Keratinocyte (primary cell): ENCODE measurements at regions not wholly inside any gene's neighbourhood (a gene's known extent, or its start where the extent isn't known, plus 50 kb on each side); places are given as distances from the start of the nearest gene placed in this dataset.

Source experiments
- DNase-seq: peaks from one replicate; pipeline ENCODE4 v3.0.0-alpha.2; 2011; ENCODE audit warnings: low read depth, missing footprints, low spot score
- FAIRE-seq: peaks from 2 replicates; lab custom pipeline; 2011; peaks lifted over from hg19 to GRCh38; lab: Jason Lieb, UNC
- H2AFZ ChIP-seq: 2 replicates; pipeline ENCODE4 v1.6.0; 2012; ENCODE audit warnings: low read length, control low read depth, inconsistent platforms; ENCODE audit not compliant: control insufficient read depth
- H3K27ac ChIP-seq: 2 replicates; pipeline ENCODE4 v1.5.1; 2011; ENCODE audit warnings: low read length; ENCODE audit not compliant: control insufficient read depth, insufficient read depth
- H3K27me3 ChIP-seq: 3 replicates; pipeline ENCODE4 v1.6.0; 2011; ENCODE audit warnings: low read length; ENCODE audit not compliant: control insufficient read depth, insufficient read depth; ENCODE audit errors: extremely low read depth
- H3K36me3 ChIP-seq, 2 experiments: 2 replicates in 1 of 2; 3 replicates in 1 of 2; pipeline ENCODE4 v1.5.1; 2011; ENCODE audit warnings: low read length in 2 of 2, mild to moderate bottlenecking in 1 of 2; ENCODE audit not compliant: control insufficient read depth in 2 of 2, insufficient read depth in 2 of 2; ENCODE audit errors: extremely low read depth in 1 of 2
- H3K4me1 ChIP-seq: 3 replicates; pipeline ENCODE4 v1.5.1; 2011; ENCODE audit warnings: low read length; ENCODE audit not compliant: control insufficient read depth, insufficient read depth; ENCODE audit errors: extremely low read depth
- H3K4me2 ChIP-seq: 3 replicates; pipeline ENCODE4 v1.6.0; 2011; ENCODE audit warnings: low read depth, low read length; ENCODE audit not compliant: control insufficient read depth, insufficient read depth; ENCODE audit errors: extremely low read depth
- H3K4me3 ChIP-seq, 3 experiments: fragments of 200-600 bp in 1 of 3; sonication (generic) in 1 of 3; 2 replicates in 2 of 3; 3 replicates in 1 of 3; pipeline ENCODE4 v1.5.1; 2011 to 2016; ENCODE audit warnings: low read length in 3 of 3, mild to moderate bottlenecking in 3 of 3, control low read depth in 2 of 3, inconsistent platforms in 1 of 3, low read depth in 1 of 3, mixed read lengths in 1 of 3, mixed run types in 1 of 3, moderate library complexity in 1 of 3; ENCODE audit not compliant: control insufficient read depth in 2 of 3, insufficient read depth in 2 of 3; ENCODE audit errors: extremely low read depth in 1 of 3
- H3K79me2 ChIP-seq: 2 replicates; pipeline ENCODE4 v1.6.0; 2012; ENCODE audit warnings: low read length; ENCODE audit not compliant: control insufficient read depth, insufficient read depth
- H3K9ac ChIP-seq: 3 replicates; pipeline ENCODE4 v1.6.0; 2011; ENCODE audit warnings: low read length; ENCODE audit not compliant: control insufficient read depth, insufficient read depth; ENCODE audit errors: extremely low read depth
- H3K9me1 ChIP-seq: 3 replicates; pipeline ENCODE4 v1.6.0; 2011; ENCODE audit warnings: low read length; ENCODE audit not compliant: control insufficient read depth, insufficient read depth; ENCODE audit errors: extremely low read depth
- H3K9me3 ChIP-seq: 2 replicates; pipeline ENCODE4 v1.5.1; 2012; ENCODE audit warnings: low read depth, low read length; ENCODE audit not compliant: control insufficient read depth
- H4K20me1 ChIP-seq: 3 replicates; pipeline ENCODE4 v1.6.0; 2011; ENCODE audit warnings: low read length; ENCODE audit not compliant: control insufficient read depth, insufficient read depth; ENCODE audit errors: extremely low read depth
- CTCF ChIP-seq, 3 experiments: IDR thresholded peaks in 1 of 3; conservative IDR thresholded peaks in 1 of 3; optimal IDR thresholded peaks in 1 of 3; 2 replicates in 2 of 3; 3 replicates in 1 of 3; pipeline versions ENCODE3 to v1.5.1; 2011; ENCODE audit warnings: low read length in 3 of 3, mild to moderate bottlenecking in 3 of 3, moderate library complexity in 2 of 3, control low read depth in 1 of 3, inconsistent platforms in 1 of 3; ENCODE audit not compliant: insufficient read depth in 2 of 3; ENCODE audit errors: extremely low read depth in 1 of 3
- EZH2 ChIP-seq: IDR thresholded peaks from one replicate; pipeline ENCODE4 v1.6.1; 2012; ENCODE audit warnings: inconsistent platforms, mild to moderate bottlenecking, low read length, moderate library complexity
- dilution Hi-C: fragments of 300-500 bp; cut with MboI; formaldehyde crosslinking; loops from one replicate; pipeline ENCODE4 v1.7.0; 2020; ENCODE audit warnings: low sequenced_read_pairs; ENCODE audit not compliant: extremely low pct_ligation_motif_present

GRCh38 chr5:68707575-68707974, 386.2 kb upstream of the SLC30A5 start:
- Histone ChIP-seq H4K20me1 (no peaks in the 10 kb centered on the region), H3K9me1 (no peaks in the 10 kb centered on the region), H3K79me2 (no peaks in the 10 kb centered on the region), H3K27ac (no peak overlapping the region), H3K9me3 (no peaks in the 10 kb centered on the region), H3K4me3 (no peak overlapping the region), H3K9ac (no peak overlapping the region), H2AFZ (no peak overlapping the region), H3K36me3 (no peaks in the 10 kb centered on the region), H3K4me1 (no peaks in the 10 kb centered on the region), H3K27me3 (no peaks in the 10 kb centered on the region), H3K4me2 (no peak overlapping the region)
- TF ChIP-seq EZH2, result no peak
- TF ChIP-seq CTCF (optimal IDR thresholded peaks at IDR 0.05 in 1 of 3, IDR thresholded peaks at IDR 0.05 in 1 of 3, conservative IDR thresholded peaks at IDR 0.05 in 1 of 3; ENCODE audit: extremely low read depth in 1 of 3, insufficient read depth in 2 of 3, low read length in 3 of 3), result no peak
- FAIRE-seq (no peak), DNase-seq (no peak)
- dilution Hi-C loops, result no loop called here

GRCh38 chr5:68708156-68708841, 385.5 kb upstream of the SLC30A5 start:
- Histone ChIP-seq H3K9ac (no peak overlapping the region), H3K9me3 (no peaks in the 10 kb centered on the region), H3K79me2 (no peaks in the 10 kb centered on the region), H2AFZ (no peak overlapping the region), H4K20me1 (no peaks in the 10 kb centered on the region), H3K9me1 (no peaks in the 10 kb centered on the region), H3K4me2 (no peak overlapping the region), H3K4me3 (no peak overlapping the region), H3K36me3 (no peaks in the 10 kb centered on the region), H3K4me1 (no peaks in the 10 kb centered on the region), H3K27me3 (no peaks in the 10 kb centered on the region), H3K27ac (no peak overlapping the region)
- dilution Hi-C loops, result no loop called here
- TF ChIP-seq CTCF (optimal IDR thresholded peaks at IDR 0.05 in 1 of 3, IDR thresholded peaks at IDR 0.05 in 1 of 3, conservative IDR thresholded peaks at IDR 0.05 in 1 of 3; ENCODE audit: extremely low read depth in 1 of 3, insufficient read depth in 2 of 3, low read length in 3 of 3) (no peak), EZH2 (no peak)
- no peak for FAIRE-seq
- DNase-seq, result no peak
